DMS153 treated with DMSO at 0.1 percent for 48 hours (cell line): ENCODE measurements at regions not wholly inside any gene's neighbourhood (a gene's known extent, or its start where the extent isn't known, plus 50 kb on each side); places are given as distances from the start of the nearest gene placed in this dataset.

Experiments
- DNase-seq: peaks from one replicate; lab custom pipeline; 2025; ENCODE audit not compliant: unreplicated experiment; lab: John Stamatoyannopoulos, UW

- no peak for DNase-seq
These were observed 915.9 kb downstream of the PDHA2 start for GRCh38 chr4:96755569-96756484.

- no peak for DNase-seq
These were observed 916.7 kb downstream of the PDHA2 start for GRCh38 chr4:96756584-96756983.

GRCh38 chr4:96763546-96763945 lies 923.7 kb downstream of the PDHA2 start:
- no peak for DNase-seq

- no peak for DNase-seq
These were observed 926.5 kb downstream of the PDHA2 start for GRCh38 chr4:96766359-96766758.

- no peak for DNase-seq
These were observed 928.1 kb downstream of the PDHA2 start for GRCh38 chr4:96767815-96768480.

GRCh38 chr4:96775501-96775900 lies 935.6 kb downstream of the PDHA2 start:
- DNase-seq: no peak

- no peak for DNase-seq
These were observed 937.1 kb downstream of the PDHA2 start for GRCh38 chr4:96776920-96777527.

GRCh38 chr4:96784336-96784735 lies 944.4 kb downstream of the PDHA2 start:
- DNase-seq: no peak

GRCh38 chr4:96786306-96786705 lies 946.4 kb downstream of the PDHA2 start:
- no peak for DNase-seq

GRCh38 chr4:96787766-96788165 lies 947.9 kb downstream of the PDHA2 start:
- DNase-seq: no peak

- DNase-seq: no peak
These were observed 969.7 kb downstream of the PDHA2 start for GRCh38 chr4:96809563-96809962.

GRCh38 chr4:96827086-96827485 lies 987.2 kb downstream of the PDHA2 start:
- no peak for DNase-seq

GRCh38 chr4:96833831-96834230 lies 993.9 kb downstream of the PDHA2 start:
- DNase-seq: no peak

- DNase-seq: no peak
These were observed 996.1 kb downstream of the PDHA2 start for GRCh38 chr4:96835991-96836390.

- DNase-seq: no peak
These were observed 999.5 kb downstream of the PDHA2 start for GRCh38 chr4:96839441-96839840.

- DNase-seq: no peak
These were observed 1001.9 kb downstream of the PDHA2 start for GRCh38 chr4:96841801-96842200.

GRCh38 chr4:96844858-96845490 lies 1005.1 kb downstream of the PDHA2 start:
- no peak for DNase-seq

- no peak for DNase-seq
These were observed 1005.9 kb downstream of the PDHA2 start for GRCh38 chr4:96845819-96846218.

GRCh38 chr4:96874657-96875056 lies 1034.8 kb downstream of the PDHA2 start:
- no peak for DNase-seq

- no peak for DNase-seq
These were observed 1039.6 kb downstream of the PDHA2 start for GRCh38 chr4:96879527-96879926.

GRCh38 chr4:96887857-96888256 lies 1048.0 kb downstream of the PDHA2 start:
- DNase-seq: no peak
